ENCODE measurements at regions not wholly inside any gene's neighbourhood (a gene's known extent, or its start where the extent isn't known, plus 50 kb on each side); places are given as distances from the start of the nearest gene placed in this dataset.
"Not testable (repeated sequence)": the region's sequence is repeated elsewhere in the genome, so short reads cannot be mapped to it uniquely, and the experiment has no call there.

DNA sequence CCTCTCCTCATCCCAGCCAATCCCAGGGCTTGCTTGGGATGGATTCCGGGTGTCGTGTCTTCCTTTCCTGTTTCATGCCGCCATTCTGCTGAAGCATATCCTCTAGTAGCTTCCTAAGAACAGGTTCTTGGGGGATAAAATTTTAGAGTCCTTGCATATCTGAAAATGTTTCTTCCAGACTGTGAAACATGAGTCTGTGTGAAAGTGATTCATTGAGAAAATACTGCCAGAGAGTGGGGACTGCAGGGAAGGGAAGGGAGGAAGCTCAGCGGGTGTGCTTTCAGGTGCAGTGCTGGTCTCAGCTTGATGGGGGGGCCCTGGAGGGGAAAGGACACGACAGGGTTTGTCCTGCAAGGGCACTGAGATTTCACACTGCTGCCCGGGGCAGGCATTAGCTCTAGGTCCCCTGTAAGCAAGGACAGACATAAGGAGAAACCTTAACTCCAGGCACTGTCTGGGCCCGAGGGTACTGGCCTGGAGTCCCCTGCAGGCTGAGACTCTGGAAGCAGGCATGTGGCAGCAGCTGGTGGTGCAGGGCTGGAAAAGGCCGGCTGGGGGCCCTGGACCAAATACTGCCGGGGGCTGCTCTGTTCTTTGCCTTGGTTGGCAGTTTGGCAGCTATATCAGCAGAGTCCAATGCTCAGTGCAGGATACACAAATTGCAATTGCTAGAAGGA is 97.6 kb upstream of the HS6ST1 start:
- DNase-seq, result no peak

GRCh38 chr2:128416806-128417205 is 98.1 kb upstream of the HS6ST1 start:
- no peak for DNase-seq

GRCh38 chr2:128417264-128417663 is 98.6 kb upstream of the HS6ST1 start:
- not testable (repeated sequence) for DNase-seq

DNA sequence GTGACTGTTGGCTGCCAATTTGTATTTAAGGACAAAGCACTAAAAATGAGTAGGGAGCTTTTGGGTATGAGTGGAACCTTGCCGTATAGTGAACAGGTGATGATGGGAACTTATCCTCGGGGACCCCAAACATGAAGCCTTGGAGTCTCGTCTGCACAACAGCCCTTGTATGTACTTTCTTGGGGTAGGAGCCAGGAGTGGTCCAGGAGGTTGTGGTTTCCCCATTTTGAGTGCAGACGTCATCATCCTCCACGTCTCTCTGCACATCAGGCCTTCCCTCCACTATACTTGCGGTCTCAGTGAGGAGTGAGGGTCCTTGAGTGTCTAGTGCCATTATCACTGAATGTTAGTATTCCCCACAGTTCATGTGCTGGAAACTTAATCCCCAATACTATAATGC is 101.5 kb upstream of the HS6ST1 start:
- DNase-seq, result no peak

GRCh38 chr2:128420776-128421175 is 102.1 kb upstream of the HS6ST1 start:
- no peak for DNase-seq

GRCh38 chr2:128421286-128421685 is 102.6 kb upstream of the HS6ST1 start:
- no peak for DNase-seq

GRCh38 chr2:128421861-128422311 is 103.2 kb upstream of the HS6ST1 start:
- no peak for DNase-seq

- DNase-seq, result no peak
These were observed 103.9 kb upstream of the HS6ST1 start for GRCh38 chr2:128422571-128422970.

DNA sequence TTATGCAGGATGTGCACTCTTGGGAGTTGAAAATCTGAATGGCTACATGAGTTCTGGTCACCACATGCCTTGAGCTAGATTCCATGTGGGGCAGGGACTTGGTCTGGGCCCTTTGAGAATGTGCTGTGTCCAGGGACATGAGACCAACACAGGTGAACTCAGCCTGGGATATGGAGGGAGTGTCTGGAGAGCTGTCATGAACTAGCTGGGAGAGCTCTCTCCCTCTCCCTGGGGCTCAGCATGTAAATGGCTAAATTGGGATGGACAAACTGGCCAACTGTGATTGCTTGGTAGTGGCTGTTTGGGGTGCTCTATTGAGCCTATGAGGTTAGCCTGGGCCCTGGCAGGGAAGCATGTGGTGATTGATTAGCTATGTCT is 105.1 kb upstream of the HS6ST1 start:
- no peak for DNase-seq

GRCh38 chr2:128424406-128425171 is 105.9 kb upstream of the HS6ST1 start:
- DNase-seq, result no peak

- no peak for DNase-seq
These were observed 106.5 kb upstream of the HS6ST1 start for GRCh38 chr2:128425216-128425615.

GRCh38 chr2:128425731-128426620 is 107.3 kb upstream of the HS6ST1 start:
- no peak for DNase-seq

- no peak for DNase-seq
These were observed 108.7 kb upstream of the HS6ST1 start for GRCh38 chr2:128427413-128427755.

- no peak for DNase-seq
These were observed 109.7 kb upstream of the HS6ST1 start for GRCh38 chr2:128428415-128428814.

GRCh38 chr2:128432423-128432822 is 113.8 kb upstream of the HS6ST1 start:
- no peak for DNase-seq

DNA sequence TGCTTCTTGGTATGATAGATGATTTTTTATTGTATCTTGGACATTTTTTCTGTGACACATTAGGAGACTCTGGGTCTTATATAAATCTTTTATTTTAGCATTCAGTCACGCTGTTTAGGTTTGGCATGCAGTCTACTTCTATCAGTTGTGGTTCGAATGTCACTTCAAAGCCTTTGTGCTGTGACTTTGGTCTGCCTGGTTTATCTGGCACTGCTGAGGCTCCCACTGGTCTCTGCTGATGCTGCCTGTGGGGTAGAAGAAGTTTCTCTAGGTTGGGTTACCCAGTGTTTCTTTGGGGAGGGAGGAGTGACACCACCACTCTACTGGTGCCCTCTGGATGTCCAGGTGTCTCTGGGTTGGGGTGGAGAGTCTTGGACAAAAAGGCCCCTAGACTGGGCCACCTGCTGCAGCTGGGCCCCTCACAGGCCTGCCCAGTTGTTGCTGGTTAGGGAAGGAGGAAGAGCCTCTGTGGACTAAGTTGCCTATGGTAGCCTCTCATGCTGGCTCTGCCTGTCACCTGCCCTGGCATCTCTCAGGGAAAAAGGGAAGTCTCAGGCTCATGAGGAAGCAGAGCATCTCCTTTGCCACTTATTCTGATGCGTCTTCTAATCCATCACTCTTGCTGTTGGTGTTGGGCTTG is 115.4 kb upstream of the HS6ST1 start:
- DNase-seq, result no peak

- DNase-seq, result no peak
These were observed 117.2 kb upstream of the HS6ST1 start for GRCh38 chr2:128435576-128436478.

GRCh38 chr2:128436479-128437203 is 118.0 kb upstream of the HS6ST1 start:
- no peak for DNase-seq

- DNase-seq, result no peak
These were observed 118.5 kb upstream of the HS6ST1 start for GRCh38 chr2:128437204-128437565.

DNA sequence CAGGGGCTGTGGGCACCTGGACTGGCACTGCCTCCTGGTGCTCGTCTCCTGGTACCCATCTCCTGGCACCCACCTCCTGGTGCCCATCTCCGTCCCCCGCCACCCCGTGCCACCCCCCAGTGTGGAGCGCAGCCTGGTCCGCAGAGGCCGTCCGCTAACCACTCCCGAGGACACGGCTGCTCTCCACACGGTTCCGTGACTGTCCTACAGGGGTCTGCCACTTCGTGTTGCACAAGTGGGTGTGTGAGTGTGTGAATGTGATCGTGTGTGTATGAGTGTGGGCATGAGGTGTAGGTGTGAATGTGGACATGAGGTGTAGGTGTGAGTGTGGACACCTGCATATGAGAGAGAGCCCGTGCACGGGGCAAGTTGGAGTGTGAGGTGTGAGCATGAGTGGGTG is 119.4 kb upstream of the HS6ST1 start:
- DNase-seq, result no peak

DNA sequence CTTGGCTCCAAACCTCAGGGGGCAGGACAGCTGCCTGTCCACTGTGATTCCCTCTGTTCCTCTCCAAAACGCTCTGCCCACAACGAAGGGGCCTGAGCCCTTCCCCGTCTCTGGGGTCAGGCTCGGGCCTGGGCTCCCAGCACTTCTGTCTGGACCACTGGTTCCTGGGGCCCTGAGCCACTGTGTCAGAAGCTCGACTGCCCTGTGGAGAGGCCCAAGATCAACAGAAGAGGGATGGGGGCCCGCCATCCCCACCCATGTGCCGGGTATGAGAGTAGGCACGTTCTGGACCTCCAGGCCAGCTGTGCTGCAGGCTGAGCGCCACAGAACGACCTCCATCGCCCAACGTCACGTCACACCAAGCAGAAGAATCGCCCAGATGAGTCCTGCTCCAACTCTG is 119.9 kb upstream of the HS6ST1 start:
- no peak for DNase-seq
